Tibial nerve (tissue), 4 donors: ENCODE measurements at regions not wholly inside any gene's neighbourhood (a gene's known extent, or its start where the extent isn't known, plus 50 kb on each side); places are given as distances from the start of the nearest gene placed in this dataset.

ENCODE experiments used
- EP300 ChIP-seq, 2 donors: sonication (generic); formaldehyde crosslinking; IDR thresholded peaks; one replicate each; pipeline ENCODE4 v1.6.1; 2017; ENCODE audit warnings: antibody characterized with exemption in 2 of 2, mild to moderate bottlenecking in 1 of 2
- TF ChIP-seq, protein P1 (sequence below), 5 experiments: fragments of 200-600 bp in 3 of 5; fragments of 450-650 bp in 2 of 5; sonication (generic) in 3 of 5; IDR thresholded peaks; one replicate each; pipeline ENCODE4 v1.5.1; 2016 to 2019; ENCODE audit warnings: antibody characterized with exemption in 5 of 5, mild to moderate bottlenecking in 3 of 5, moderate library complexity in 2 of 5

GRCh38 chr6:3625149-3625979 lies 126.1 kb downstream of the PXDC1 start:
- TF ChIP-seq, protein P1, sequence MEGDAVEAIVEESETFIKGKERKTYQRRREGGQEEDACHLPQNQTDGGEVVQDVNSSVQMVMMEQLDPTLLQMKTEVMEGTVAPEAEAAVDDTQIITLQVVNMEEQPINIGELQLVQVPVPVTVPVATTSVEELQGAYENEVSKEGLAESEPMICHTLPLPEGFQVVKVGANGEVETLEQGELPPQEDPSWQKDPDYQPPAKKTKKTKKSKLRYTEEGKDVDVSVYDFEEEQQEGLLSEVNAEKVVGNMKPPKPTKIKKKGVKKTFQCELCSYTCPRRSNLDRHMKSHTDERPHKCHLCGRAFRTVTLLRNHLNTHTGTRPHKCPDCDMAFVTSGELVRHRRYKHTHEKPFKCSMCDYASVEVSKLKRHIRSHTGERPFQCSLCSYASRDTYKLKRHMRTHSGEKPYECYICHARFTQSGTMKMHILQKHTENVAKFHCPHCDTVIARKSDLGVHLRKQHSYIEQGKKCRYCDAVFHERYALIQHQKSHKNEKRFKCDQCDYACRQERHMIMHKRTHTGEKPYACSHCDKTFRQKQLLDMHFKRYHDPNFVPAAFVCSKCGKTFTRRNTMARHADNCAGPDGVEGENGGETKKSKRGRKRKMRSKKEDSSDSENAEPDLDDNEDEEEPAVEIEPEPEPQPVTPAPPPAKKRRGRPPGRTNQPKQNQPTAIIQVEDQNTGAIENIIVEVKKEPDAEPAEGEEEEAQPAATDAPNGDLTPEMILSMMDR (IDR thresholded peaks at IDR 0.05): no peak
- no peak for TF ChIP-seq EP300 (IDR thresholded peaks at IDR 0.05)
